Adrenal gland (tissue), 5 donors: ENCODE measurements at regions not wholly inside any gene's neighbourhood (a gene's known extent, or its start where the extent isn't known, plus 50 kb on each side); places are given as distances from the start of the nearest gene placed in this dataset.

Source experiments
- CTCF ChIP-seq, 6 experiments: fragments of 450-650 bp in 4 of 6; fragments of 200-600 bp in 2 of 6; sonication (generic) in 1 of 6; IDR thresholded peaks; 1 replicate in 5 of 6; 2 replicates in 1 of 6; pipeline versions ENCODE4 v1.5.1 to v1.8.0; 2016 to 2021; ENCODE audit warnings: antibody characterized with exemption in 6 of 6, mild to moderate bottlenecking in 2 of 6, moderate library complexity in 1 of 6
- POLR2A ChIP-seq, 2 donors: fragments of 450-650 bp; IDR thresholded peaks; one replicate each; pipeline ENCODE4 v1.6.1; 2017; ENCODE audit warnings: antibody characterized with exemption in 2 of 2, mild to moderate bottlenecking in 2 of 2, moderate library complexity in 1 of 2
- donor health status: DM: no; HTN: no; CAD: no.

DNA sequence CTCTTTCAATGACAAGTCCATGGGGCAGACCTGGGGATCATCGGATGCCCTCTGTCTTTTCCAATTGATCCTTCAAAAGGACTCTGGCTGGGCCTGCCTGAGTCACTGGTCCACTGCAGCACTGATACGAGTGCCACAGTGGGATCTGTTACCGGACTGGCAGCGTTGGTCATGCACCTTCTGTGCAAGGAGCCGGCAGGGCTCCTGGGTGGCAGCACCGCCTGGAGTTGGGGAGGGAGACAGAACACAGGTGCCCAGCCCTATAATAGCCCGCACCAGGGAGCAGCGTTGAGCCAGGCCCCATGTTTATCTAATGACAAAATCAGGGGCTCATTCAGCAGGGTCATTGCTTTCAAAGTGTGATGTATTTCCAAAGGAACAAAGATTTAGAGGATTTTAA is 64.2 kb upstream of the NXT1 start:
- TF ChIP-seq POLR2A (IDR thresholded peaks at IDR 0.05) (no peak), CTCF (IDR thresholded peaks at IDR 0.05) (no peak)
